HEK293T (cell line): ENCODE measurements at regions not wholly inside any gene's neighbourhood (a gene's known extent, or its start where the extent isn't known, plus 50 kb on each side); places are given as distances from the start of the nearest gene placed in this dataset.
"Not testable (repeated sequence)": the region's sequence is repeated elsewhere in the genome, so short reads cannot be mapped to it uniquely, and the experiment has no call there.

Experiments
- CTCF ChIA-PET: fragments of 350-600 bp; formaldehyde crosslinking; extraction: SDS; loops from one replicate; lab custom pipeline; 2021; ENCODE audit warnings: antibody characterized with exemption, inconsistent platforms; lab: Yijun Ruan, JAX
- POLR2A ChIA-PET: fragments of 350-600 bp; formaldehyde crosslinking; extraction: SDS; loops from one replicate; lab custom pipeline; 2020; ENCODE audit warnings: antibody characterized with exemption, inconsistent platforms; lab: Yijun Ruan, JAX
- DNase-seq: peaks from one replicate; pipeline ENCODE4 v3.0.0; 2012; ENCODE audit warnings: mixed read lengths; ENCODE audit errors: extremely low spot score
- ARNT ChIP-seq: fragments of 450-650 bp; IDR thresholded peaks from 2 replicates; pipeline ENCODE4 v1.6.1; 2017; ENCODE audit warnings: mild to moderate bottlenecking
- BHLHE40 ChIP-seq: fragments of 450-650 bp; IDR thresholded peaks from 2 replicates; pipeline ENCODE4 v1.6.1; 2016; ENCODE audit warnings: mild to moderate bottlenecking, moderate library complexity, borderline replicate concordance
- CTBP1 ChIP-seq: fragments of 450-650 bp; IDR thresholded peaks from 2 replicates; pipeline ENCODE4 v1.6.1; 2016; ENCODE audit warnings: borderline replicate concordance
- ELF4 ChIP-seq: fragments of 450-650 bp; IDR thresholded peaks from 2 replicates; pipeline ENCODE4 v1.6.1; 2017; ENCODE audit warnings: antibody characterized with exemption
- FOXA1 ChIP-seq: fragments of 450-650 bp; IDR thresholded peaks from 2 replicates; pipeline ENCODE4 v1.6.1; 2016; ENCODE audit warnings: mild to moderate bottlenecking
- FOXK2 ChIP-seq: fragments of 450-650 bp; IDR thresholded peaks from 2 replicates; pipeline ENCODE4 v1.6.1; 2016; ENCODE audit warnings: mild to moderate bottlenecking
- FOXM1 ChIP-seq: fragments of 450-650 bp; IDR thresholded peaks from 2 replicates; pipeline ENCODE4 v1.6.1; 2017; ENCODE audit warnings: mild to moderate bottlenecking, borderline replicate concordance
- HDGF ChIP-seq: fragments of 450-650 bp; IDR thresholded peaks from 2 replicates; pipeline ENCODE4 v1.6.1; 2017; ENCODE audit warnings: antibody characterized with exemption, borderline replicate concordance
- L3MBTL2 ChIP-seq: fragments of 450-650 bp; conservative IDR thresholded peaks from 2 replicates; pipeline ENCODE4 v1.6.1; 2016; ENCODE audit warnings: mild to moderate bottlenecking
- LEF1 ChIP-seq: fragments of 450-650 bp; IDR thresholded peaks from 2 replicates; pipeline ENCODE4 v1.6.1; 2017; ENCODE audit warnings: mild to moderate bottlenecking, borderline replicate concordance
- NFRKB ChIP-seq: fragments of 450-650 bp; IDR thresholded peaks from 2 replicates; pipeline ENCODE4 v1.6.1; 2016; ENCODE audit warnings: mild to moderate bottlenecking, moderate library complexity
- PKNOX1 ChIP-seq: fragments of 450-650 bp; IDR thresholded peaks from 2 replicates; pipeline ENCODE4 v1.6.1; 2016
- SP1 ChIP-seq: fragments of 450-650 bp; IDR thresholded peaks from 2 replicates; pipeline ENCODE4 v1.6.1; 2017
- SUZ12 ChIP-seq: fragments of 450-650 bp; IDR thresholded peaks from 2 replicates; pipeline ENCODE4 v1.6.1; 2016; ENCODE audit warnings: mild to moderate bottlenecking
- TARDBP ChIP-seq: fragments of 450-650 bp; IDR thresholded peaks from 2 replicates; pipeline ENCODE4 v1.6.1; 2016
- ZNF384 ChIP-seq: fragments of 450-650 bp; IDR thresholded peaks from 2 replicates; pipeline ENCODE4 v1.6.1; 2016

- ChIA-PET POLR2A (no interaction called here), CTCF (no interaction called here)
- no peak for TF ChIP-seq BHLHE40
- TF ChIP-seq LEF1: no peak
- no peak for TF ChIP-seq FOXM1
- no peak for TF ChIP-seq FOXK2
- no peak for TF ChIP-seq ELF4
- no peak for TF ChIP-seq TARDBP
- no peak for TF ChIP-seq SP1
- TF ChIP-seq PKNOX1: no peak
- no peak for DNase-seq
Observed at GRCh38 chr1:25009671-25010262, 79.7 kb upstream of the RUNX3 start.

GRCh38 chr1:25008192-25008485, 78.1 kb upstream of the RUNX3 start:
- no peak for TF ChIP-seq ELF4
- TF ChIP-seq SUZ12: no peak
- no peak for TF ChIP-seq ARNT
- TF ChIP-seq ZNF384: no peak
- TF ChIP-seq PKNOX1: no peak
- TF ChIP-seq FOXA1: no peak
- TF ChIP-seq FOXK2: no peak
- no peak for TF ChIP-seq LEF1
- no peak for TF ChIP-seq CTBP1
- CTCF ChIA-PET: interaction anchor here (0.6 kb wide), 1 partner anchor 158 kb away, joined by 6 read pairs; no protein-coding TSS in a partner anchor
- POLR2A ChIA-PET: no interaction called here
- no peak for DNase-seq

- POLR2A ChIA-PET, DNase-seq, CTCF ChIA-PET: not testable (repeated sequence)
Observed at GRCh38 chr1:25007390-25008191, 77.5 kb upstream of the RUNX3 start.

GRCh38 chr1:25006770-25007169, 76.7 kb upstream of the RUNX3 start:
- no peak for TF ChIP-seq NFRKB
- no peak for TF ChIP-seq TARDBP
- TF ChIP-seq ZNF384: no peak
- no peak for TF ChIP-seq ARNT
- no peak for TF ChIP-seq SUZ12
- no peak for TF ChIP-seq FOXK2
- no peak for TF ChIP-seq ELF4
- TF ChIP-seq L3MBTL2: no peak
- TF ChIP-seq PKNOX1: no peak
- no peak for TF ChIP-seq LEF1
- no peak for TF ChIP-seq HDGF
- no peak for TF ChIP-seq SP1
- TF ChIP-seq BHLHE40: no peak
- ChIA-PET CTCF (no interaction called here), POLR2A (no interaction called here)
- no peak for DNase-seq

GRCh38 chr1:25004355-25004754, 74.3 kb upstream of the RUNX3 start:
- no peak for DNase-seq
- TF ChIP-seq FOXM1 (no peak), ARNT (no peak), ELF4 (no peak), PKNOX1 (no peak), LEF1 (no peak), NFRKB (no peak), ZNF384 (no peak), HDGF (no peak), CTBP1 (no peak), SP1 (no peak), BHLHE40 (no peak), TARDBP (no peak), FOXA1 (no peak), FOXK2 (no peak)
- ChIA-PET POLR2A (interaction anchor here (0.7 kb wide), 1 partner anchor 62 kb away, joined by 3 read pairs; no protein-coding TSS in a partner anchor), CTCF (no interaction called here)

GRCh38 chr1:25003457-25004190, 73.5 kb upstream of the RUNX3 start:
- no peak for TF ChIP-seq NFRKB
- no peak for TF ChIP-seq LEF1
- TF ChIP-seq SP1: no peak
- no peak for TF ChIP-seq PKNOX1
- no peak for TF ChIP-seq FOXM1
- TF ChIP-seq HDGF: no peak
- no peak for TF ChIP-seq SUZ12
- ChIA-PET CTCF (no interaction called here), POLR2A (interaction anchor here (0.7 kb wide), 1 partner anchor 63 kb away, joined by 3 read pairs; no protein-coding TSS in a partner anchor)
- DNase-seq: no peak
